DMS53 treated with DMSO at 0.1 percent for 48 hours (cell line): ENCODE measurements at regions not wholly inside any gene's neighbourhood (a gene's known extent, or its start where the extent isn't known, plus 50 kb on each side); places are given as distances from the start of the nearest gene placed in this dataset.

Source experiments
- DNase-seq: peaks from one replicate; lab custom pipeline; 2025; ENCODE audit not compliant: unreplicated experiment; lab: John Stamatoyannopoulos, UW

GRCh38 chr20:11372876-11373790 is 544.6 kb upstream of the BTBD3 start:
- DNase-seq: no peak

DNA sequence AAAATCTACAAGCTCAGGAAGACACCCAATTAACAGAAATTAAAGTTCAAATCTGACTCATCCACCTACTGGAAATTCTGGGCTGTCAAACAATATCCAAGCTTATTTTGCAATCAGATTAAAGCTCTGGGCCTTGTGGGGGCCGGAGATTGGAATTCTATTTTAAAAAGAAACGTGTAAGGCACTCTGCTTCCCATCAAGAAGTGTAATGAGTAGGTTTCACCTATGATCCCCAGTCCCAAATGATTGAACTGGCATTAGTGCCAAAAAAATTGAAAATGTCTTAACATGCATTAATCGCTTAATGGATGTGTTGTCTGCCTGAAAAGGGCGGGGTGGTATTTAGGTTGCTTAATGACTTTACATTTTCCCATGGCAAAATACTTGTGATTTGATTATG is 542.4 kb upstream of the BTBD3 start:
- DNase-seq: no peak

GRCh38 chr20:11375966-11376365 is 541.7 kb upstream of the BTBD3 start:
- DNase-seq: no peak

DNA sequence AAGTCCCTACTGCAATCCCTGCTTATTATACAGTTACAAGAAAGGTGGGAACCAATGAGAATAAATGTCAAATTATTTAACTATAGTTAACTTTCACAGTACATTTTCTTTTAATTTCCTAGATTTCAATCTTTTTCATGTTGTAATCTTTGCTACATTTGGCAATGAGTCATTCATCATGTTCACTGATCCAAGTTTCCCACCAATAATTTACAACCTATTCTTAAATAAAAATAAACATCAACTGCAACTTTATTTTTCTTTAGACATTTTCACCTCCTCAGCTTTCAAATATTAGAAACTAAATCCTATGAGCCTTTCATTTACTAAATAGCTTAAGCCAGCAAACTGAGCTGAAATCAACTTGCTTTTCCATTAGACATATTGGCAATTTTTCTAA is 541.3 kb upstream of the BTBD3 start:
- DNase-seq: no peak

DNA sequence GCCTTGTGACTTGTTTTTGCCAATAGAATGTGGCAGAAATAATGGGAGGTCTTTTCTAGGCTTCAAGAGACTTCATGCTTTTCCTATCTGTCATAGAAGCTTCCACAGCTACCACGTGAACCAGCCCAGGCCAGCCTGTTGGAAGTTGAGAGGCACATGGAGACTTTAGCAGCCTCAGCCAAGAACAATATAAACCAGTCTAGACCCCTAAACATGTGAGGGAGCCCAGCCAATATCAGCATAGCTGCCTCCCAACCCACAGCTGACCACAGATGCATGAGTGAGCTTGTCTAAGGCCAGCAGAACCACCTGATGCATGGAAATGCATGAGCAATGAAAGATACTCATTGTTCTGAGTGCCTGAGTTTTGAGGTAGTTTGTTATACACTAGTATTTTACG is 540.7 kb upstream of the BTBD3 start:
- DNase-seq: no peak

DNA sequence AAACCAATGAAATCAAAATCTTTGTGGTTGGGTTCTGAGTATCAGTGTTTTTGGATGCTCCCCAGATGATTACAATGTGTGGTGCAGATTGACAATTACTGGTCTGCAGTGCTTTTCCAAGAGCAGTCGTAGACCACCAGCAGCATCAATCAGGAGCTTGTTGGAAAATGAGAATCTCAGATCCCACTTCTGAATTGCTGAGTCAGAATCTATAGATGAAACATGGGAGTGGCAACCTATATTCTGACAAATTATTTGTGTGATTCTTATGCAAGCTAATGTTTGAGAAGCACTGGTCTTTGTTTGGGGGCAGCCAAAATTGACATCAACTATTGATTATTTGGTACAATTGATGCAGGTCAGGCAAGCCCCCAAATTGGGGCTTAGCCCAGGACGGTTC is 539.9 kb upstream of the BTBD3 start:
- no peak for DNase-seq

DNA sequence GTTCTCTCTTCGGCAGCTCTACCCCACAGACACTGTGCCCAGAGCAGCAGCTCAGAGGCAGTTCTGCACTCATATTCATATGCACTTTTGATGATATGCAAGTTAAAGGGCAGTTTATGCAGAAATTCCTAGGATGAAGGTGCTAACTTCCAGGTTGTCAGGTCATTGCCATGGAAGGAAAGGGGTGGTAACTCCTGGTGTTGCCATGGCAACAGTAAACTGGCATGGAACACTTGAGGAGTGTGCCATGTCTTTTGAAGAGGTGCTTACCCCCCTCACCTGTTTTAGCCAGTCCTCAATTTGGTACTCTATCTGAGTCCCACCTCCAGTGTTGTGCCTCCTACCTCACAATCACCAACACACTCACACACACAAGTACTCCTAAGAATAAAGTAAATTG is 539.4 kb upstream of the BTBD3 start:
- DNase-seq: no peak

- no peak for DNase-seq
These were observed 538.3 kb upstream of the BTBD3 start for GRCh38 chr20:11379257-11380011.

DNA sequence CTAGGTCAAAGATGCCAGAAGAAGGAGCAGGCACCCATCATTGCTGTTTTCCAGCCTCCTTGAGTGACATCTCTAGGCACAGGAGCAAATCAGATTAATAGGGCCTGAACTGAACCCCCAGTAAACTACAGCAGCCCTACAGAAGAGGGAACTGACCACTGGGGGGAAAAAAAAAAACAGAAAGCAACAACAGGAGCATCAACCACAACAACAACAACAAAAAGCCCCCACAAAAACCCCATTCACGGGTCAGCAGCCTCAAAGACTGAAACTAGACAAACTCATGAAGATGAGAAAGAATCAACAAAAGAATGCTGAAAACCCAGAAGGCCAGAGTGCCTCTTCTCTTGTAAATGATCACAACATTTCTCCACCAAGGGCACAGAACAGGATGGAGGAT is 537.4 kb upstream of the BTBD3 start:
- DNase-seq: no peak

DNA sequence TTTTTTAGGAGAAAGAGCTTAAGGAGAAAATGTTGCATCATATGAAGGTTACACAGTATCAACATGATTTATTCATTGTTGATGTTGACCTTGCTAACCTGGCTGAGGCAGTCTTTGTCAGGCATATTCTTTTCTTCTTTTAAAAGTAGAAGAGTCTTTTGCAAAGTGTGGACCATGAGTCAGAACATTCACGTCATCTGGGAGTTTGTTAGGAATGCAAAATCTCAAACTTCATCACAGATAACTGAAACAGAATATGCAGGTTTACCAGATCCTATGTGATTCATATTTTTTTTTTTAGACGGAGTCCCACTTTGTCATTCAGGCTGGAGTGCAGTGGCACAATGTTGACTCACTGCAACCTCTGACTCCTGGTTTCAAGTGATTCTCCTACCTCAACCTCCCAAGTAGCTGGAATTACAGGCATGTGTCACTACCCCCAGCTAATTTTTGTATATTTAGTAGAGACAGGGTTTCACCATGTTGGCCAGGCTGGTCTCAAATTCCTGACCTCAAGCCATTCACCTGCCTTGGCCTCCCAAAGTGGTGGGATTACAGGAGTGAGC is 530.4 kb upstream of the BTBD3 start:
- no peak for DNase-seq

DNA sequence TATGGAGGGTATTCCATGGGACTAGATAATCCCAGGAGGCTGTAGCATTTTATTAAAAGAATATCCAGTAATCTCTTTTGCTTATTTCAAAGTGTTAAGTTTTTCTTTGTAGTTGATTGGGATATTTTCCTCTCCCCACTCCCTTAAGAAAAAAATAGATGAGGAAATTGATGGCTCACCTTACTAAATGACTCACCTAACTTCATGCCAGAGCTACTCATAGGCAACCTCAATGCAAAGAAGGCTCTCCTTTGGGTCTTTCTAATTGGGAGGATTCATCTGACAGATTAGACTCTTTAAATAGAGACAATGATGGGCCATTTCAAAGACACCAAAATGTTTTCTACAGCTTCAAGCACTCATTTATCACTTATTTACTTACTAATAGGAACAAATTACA is 528.5 kb upstream of the BTBD3 start:
- no peak for DNase-seq

DNA sequence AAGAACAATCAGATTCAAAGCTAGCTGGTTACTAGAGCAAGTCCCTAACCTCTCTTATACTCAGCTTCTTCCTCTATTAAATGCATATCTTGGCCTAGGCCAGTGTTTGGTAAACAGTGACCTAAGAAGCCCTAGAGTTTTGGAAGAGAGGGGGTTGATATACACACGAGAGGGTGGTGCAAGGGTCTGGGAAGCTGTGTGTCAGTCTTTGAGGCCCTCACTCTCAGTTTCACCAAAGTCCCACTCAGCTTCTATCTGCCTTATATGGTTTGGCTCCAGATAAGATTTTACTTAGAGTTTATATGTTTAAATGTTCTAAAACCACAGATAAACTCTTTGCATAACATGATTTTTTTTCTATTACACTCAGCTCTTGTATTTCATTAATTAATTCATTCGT is 526.1 kb upstream of the BTBD3 start:
- DNase-seq: no peak

DNA sequence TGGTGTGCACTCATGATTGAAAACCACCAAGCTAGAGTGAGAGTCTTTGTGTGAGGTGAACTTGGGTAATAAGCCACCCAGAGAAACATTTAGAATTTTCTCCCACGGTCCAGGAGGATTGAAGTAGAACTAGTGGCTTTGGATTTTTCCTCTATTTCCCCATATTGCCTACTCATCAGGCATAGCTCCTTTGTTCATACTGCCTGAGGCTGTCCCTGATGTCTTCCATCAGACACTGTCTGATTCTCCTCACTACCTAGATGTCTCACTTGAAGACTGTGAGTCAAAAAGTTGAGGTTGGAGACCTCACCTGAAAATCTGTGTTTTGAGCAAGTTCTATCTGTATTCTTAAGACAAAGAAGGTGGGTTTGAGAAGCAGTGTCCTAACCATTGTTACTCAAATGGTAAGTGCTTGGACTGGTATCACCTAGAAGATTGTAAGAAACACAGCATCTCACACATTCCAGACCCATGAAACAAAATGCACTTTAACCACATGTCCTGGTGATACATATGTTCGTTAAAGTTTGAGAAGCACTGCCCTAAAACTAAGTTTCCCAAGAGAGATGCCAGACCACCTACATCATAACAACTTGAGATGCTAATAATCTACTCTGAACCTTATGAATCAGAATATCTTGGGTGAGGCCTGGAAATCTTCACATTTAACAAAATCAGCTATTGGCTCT is 523.4 kb upstream of the BTBD3 start:
- no peak for DNase-seq

GRCh38 chr20:11395581-11395980 is 522.1 kb upstream of the BTBD3 start:
- DNase-seq: no peak

DNA sequence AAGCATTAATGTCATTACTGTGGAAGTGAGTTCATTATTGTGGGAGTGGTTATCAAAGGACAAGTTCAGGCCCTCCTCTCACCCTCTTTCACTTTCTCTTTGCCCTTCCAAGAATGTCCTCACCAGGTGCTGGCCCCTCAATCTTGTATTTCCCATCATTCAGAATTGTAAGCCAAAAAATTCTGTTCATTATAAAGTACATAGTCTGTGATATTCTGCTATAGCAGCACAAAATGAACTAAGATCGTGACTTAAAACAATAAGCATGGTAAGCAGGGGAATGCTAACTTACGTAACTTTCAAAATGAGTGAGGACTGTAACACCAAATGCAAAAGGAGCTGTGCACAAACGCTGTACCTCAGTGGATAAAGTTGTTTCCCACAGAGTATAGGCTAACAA is 515.7 kb upstream of the BTBD3 start:
- DNase-seq: no peak

DNA sequence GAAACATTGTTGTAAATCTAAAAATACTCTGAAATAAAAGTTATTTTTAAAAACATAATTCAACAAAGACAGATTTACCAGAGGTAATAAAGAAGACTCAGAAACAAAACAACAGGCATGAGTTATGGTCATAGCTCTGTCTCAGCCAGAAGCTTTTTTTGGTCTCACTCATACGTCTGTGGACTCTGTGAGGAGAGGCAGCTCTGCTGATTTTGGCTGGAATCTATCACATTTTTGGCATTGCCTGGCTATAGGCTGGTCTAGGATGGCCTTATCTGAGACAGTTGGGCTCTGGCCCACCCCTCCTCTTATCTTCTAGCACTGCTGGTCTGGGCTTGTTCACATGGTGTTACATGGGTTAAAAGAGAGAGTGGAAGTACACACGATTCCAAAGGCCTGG is 514.0 kb upstream of the BTBD3 start:
- DNase-seq: no peak

DNA sequence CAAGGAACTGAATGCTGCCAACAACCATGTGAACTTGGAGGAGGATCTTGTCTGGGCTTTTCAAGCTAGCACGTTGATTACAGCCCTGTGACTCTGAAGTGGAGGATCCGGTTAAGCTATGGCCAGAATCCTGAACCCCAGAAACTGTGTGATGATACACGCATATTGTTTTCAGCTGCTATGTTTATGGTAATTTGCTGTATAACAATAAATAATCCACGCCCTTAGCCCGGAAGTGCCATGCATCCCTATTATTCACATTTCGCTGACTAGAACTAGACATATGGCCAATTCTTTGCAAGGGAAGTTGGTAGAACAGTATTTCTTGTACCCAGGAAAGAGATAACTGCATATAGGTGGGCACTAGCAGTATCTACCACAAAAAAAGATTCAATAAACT is 510.8 kb upstream of the BTBD3 start:
- DNase-seq: no peak

GRCh38 chr20:11409561-11409960 is 508.1 kb upstream of the BTBD3 start:
- no peak for DNase-seq

DNA sequence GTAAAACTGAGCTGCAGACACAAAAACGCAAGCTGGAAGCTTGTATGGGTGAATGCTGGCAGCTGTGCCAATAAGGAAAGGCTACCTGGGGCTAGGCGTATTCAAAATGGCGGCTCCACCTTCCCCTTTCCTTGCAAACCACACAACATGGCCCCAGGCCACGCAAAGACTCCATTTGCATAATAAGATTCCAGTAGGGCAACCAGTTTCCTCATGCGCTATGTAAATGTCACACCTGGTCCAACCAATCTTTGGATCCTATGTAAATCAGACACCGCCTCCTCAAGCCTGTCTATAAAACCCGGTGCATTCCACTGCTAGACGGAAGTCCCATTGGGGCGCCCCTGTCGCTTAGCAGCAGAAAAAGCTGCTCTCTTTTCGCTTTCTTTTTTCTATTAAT is 505.9 kb upstream of the BTBD3 start:
- no peak for DNase-seq

- DNase-seq: no peak
These were observed 490.7 kb upstream of the BTBD3 start for GRCh38 chr20:11426948-11427347.

DNA sequence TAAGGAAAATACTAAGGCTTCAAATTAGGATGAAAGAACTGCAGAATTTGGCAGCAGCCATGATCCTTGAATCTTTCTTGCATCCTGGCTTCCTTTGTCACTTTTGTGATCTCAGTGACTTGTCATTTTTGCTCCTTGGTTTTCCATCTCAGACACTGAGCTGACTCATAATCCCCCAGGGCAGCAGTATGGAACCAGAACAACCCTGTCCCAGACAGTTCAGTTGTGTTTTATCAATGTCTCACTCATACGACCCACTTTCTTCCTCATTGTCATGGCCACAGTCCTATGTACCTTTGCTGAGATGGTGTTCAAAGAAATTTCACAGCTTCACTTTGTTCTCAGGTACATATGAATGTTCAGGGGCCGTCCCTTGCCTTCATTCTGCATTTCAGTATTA is 488.5 kb upstream of the BTBD3 start:
- no peak for DNase-seq
